Duodenal mucosa (tissue), 2 donors: ENCODE measurements at regions not wholly inside any gene's neighbourhood (a gene's known extent, or its start where the extent isn't known, plus 50 kb on each side); places are given as distances from the start of the nearest gene placed in this dataset.

Experiments
- H3K27ac ChIP-seq: one replicate; pipeline ENCODE4 v1.7.0; 2013; ENCODE audit warnings: low read depth, low read length
- H3K27me3 ChIP-seq, 2 donors: one replicate each; pipeline ENCODE4 v1.7.0; 2013; ENCODE audit warnings: low read length in 2 of 2, control low read depth in 1 of 2; ENCODE audit not compliant: insufficient read depth in 2 of 2, control insufficient read depth in 1 of 2
- H3K36me3 ChIP-seq, 2 donors: one replicate each; pipeline ENCODE4 v1.7.0; 2013; ENCODE audit warnings: low read length in 2 of 2, control low read depth in 1 of 2; ENCODE audit not compliant: insufficient read depth in 2 of 2, control insufficient read depth in 1 of 2
- H3K4me1 ChIP-seq, 2 donors: one replicate each; pipeline ENCODE4 v1.7.0; 2013; ENCODE audit warnings: low read length in 2 of 2, control low read depth in 1 of 2; ENCODE audit not compliant: insufficient read depth in 2 of 2, control insufficient read depth in 1 of 2
- H3K4me3 ChIP-seq, 2 donors: one replicate each; pipeline ENCODE4 v1.7.0; 2013; ENCODE audit warnings: low read length in 2 of 2, low read depth in 1 of 2
- H3K9ac ChIP-seq, 2 donors: one replicate each; pipeline ENCODE4 v1.7.0; 2013; ENCODE audit warnings: low read length in 2 of 2, low read depth in 1 of 2
- H3K9me3 ChIP-seq, 2 donors: one replicate each; pipeline ENCODE4 v1.7.0; 2013; ENCODE audit warnings: low read length in 2 of 2, control low read depth in 1 of 2; ENCODE audit not compliant: control insufficient read depth in 1 of 2

DNA sequence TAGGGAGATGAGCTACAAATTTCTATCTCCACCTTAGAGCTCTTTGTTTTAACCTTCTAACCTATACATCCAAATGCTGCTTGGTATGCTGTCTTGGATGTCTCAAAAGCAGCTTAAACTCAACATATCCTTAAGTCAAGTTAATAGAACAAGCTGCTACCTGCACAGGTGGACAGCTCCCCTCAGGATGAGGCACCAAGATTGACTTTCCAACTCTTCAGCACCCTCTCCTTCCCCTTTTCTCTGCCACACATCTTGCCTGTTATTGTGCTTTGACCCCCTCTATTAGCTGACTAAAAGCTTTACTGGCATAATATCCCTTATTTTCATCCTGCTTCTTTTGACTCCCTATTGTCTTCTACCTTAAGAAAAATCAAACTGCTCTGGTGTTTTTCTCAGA, 448.1 kb upstream of the MEX3C start:
- H3K27ac ChIP-seq: no peak overlapping the region
- no peaks in the 10 kb centered on the region for H3K9me3 ChIP-seq
- H3K27me3 ChIP-seq: no peaks in the 10 kb centered on the region
- no peaks in the 10 kb centered on the region for H3K36me3 ChIP-seq
- no peaks in the 10 kb centered on the region for H3K4me1 ChIP-seq
- H3K9ac ChIP-seq: no peak overlapping the region
- no peak overlapping the region for H3K4me3 ChIP-seq

- Histone ChIP-seq H3K9ac (no peak overlapping the region), H3K4me1 (no peaks in the 10 kb centered on the region), H3K27me3 (no peaks in the 10 kb centered on the region)
Measured at GRCh38 chr18:51647346-51647745, 449.9 kb upstream of the MEX3C start.

GRCh38 chr18:51647942-51648341, 450.5 kb upstream of the MEX3C start:
- Histone ChIP-seq H3K36me3 (no peaks in the 10 kb centered on the region), H3K4me3 (no peak overlapping the region), H3K27me3 (no peaks in the 10 kb centered on the region), H3K4me1 (no peaks in the 10 kb centered on the region), H3K9ac (no peak overlapping the region), H3K9me3 (no peaks in the 10 kb centered on the region), H3K27ac (no peak overlapping the region)

More at GRCh38 chr18:51647346-51647745, 449.9 kb upstream of the MEX3C start:
- no peaks in the 10 kb centered on the region for H3K9me3 ChIP-seq
- no peak overlapping the region for H3K4me3 ChIP-seq
- no peaks in the 10 kb centered on the region for H3K36me3 ChIP-seq
- H3K27ac ChIP-seq: no peak overlapping the region

DNA sequence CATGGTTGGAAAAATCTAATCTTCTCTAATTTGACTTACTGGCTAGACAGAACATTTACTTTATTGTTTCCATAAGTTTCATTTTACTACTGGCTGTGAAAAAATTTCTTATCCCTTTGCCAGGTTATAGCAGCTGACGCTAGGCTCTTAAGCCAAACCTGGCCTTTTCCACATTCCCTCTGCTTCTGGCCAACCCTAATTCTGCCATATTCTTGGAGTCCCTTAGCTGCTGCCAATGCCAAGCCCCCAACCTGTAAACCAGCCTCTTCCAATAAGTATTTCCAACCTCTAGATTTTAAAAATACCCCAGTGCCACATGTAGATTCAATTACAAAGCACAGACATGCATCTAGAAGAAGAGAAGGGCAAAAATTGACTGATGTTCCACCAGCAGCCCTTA, 452.3 kb upstream of the MEX3C start:
- no peak overlapping the region for H3K27ac ChIP-seq
- no peak overlapping the region for H3K4me3 ChIP-seq
- no peaks in the 10 kb centered on the region for H3K27me3 ChIP-seq
- no peaks in the 10 kb centered on the region for H3K9me3 ChIP-seq
- H3K9ac ChIP-seq: no peak overlapping the region
- no peaks in the 10 kb centered on the region for H3K36me3 ChIP-seq
- H3K4me1 ChIP-seq: no peaks in the 10 kb centered on the region

DNA sequence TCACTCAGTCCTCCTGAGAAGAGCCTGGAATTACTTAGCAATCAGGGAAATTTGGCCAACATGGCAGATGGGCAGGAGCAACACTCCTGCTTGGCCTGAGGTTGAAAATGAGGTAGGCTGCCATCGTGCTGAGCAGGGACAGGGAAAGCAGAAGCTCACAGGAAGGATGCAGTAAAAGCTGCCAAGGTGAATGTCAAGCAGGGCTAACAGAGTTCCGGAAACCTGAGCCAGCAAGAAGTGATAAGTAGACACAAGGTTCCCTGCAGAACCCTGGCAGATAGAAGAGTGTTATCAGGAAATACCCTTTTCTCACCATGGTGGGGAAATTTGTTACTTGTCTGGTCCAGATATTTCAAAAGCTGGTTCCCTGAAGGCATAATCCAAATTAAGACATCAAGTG, 454.3 kb upstream of the MEX3C start:
- H3K27me3 ChIP-seq: no peaks in the 10 kb centered on the region

DNA sequence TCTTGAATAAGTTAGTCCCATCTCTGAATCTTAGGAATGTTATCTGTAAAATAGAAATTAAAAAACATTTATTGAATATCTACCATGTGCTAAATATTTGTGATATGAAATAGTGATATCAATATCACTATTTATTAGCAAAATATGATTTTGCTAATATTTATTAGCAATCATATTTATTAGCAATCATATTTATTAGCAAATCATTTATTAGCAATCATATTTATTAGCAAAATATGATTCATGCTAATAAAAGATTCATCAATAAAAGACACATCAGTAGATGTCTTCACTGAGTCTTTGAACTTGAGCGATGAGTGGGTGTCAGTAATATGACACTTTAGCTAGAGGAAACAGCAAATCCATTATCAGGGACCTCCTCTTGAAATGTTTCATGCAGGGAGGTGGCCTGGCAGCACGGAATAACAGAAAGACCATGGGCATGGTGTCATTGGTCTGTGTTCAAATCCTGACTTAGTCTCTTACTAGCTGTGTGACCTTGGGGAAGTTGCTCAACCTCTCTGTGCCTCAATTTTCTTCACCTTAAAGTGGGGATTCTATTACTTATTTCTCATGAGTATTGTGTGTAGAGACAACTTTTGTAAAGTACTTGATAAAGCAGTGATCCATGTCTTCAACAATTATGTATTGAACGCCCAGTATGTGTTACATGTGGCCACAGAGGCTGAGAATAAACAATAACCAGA, 456.2 kb upstream of the MEX3C start:
- H3K9ac ChIP-seq: no peak overlapping the region
- no peaks in the 10 kb centered on the region for H3K36me3 ChIP-seq

More for the DNA sequence above, 454.3 kb upstream of the MEX3C start:
- Histone ChIP-seq H3K4me1 (no peaks in the 10 kb centered on the region), H3K4me3 (no peak overlapping the region), H3K36me3 (no peaks in the 10 kb centered on the region), H3K9me3 (no peaks in the 10 kb centered on the region), H3K9ac (no peak overlapping the region), H3K27ac (no peak overlapping the region)

DNA sequence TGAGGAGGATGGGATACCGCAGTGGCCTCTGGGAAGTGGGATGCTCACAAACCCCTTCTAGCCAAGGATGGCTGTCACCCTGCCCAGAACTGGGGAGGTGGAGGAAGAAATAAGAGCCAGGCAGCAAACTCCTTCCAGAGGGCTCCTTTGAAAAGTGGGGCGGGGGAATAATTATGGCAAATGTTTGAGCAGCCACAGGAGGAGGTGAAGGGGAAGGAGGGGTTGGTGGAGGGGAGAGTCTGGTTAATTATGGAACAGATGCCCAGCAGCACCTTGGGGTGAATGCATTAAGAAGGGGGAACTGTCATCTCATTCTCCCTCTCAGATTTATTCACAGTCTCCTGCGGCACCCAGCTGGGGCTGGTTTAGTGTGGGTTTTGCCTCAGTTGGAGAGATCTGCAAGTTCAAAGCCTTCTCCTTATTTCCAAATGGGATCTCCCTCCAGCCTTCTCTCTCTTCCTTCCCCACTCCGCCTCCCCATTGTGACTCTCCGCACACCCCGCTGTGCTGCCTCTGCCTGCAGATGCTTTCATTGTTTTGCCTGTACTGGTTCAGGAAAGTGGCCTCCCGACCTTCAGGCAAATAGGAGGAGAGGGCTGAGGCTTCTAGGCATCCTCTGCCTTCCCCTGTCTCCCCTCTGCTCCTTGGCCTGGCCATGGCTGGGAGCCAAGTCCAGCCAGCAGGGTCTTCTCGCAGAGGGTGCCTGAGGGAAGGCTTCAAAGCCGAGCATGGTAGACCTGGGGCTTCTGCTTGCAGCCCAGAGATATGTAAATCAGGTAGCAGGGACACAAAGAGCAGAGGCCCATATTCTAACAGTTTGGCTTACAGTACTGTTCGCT, 457.2 kb upstream of the MEX3C start:
- H3K27me3 ChIP-seq: peaks cover 0 to 4% of the 10 kb centered on the region in 2 donors
- no peak overlapping the region for H3K27ac ChIP-seq
- no peaks in the 10 kb centered on the region for H3K9me3 ChIP-seq

More for the DNA sequence above, 456.2 kb upstream of the MEX3C start:
- Histone ChIP-seq H3K4me1 (no peaks in the 10 kb centered on the region), H3K9me3 (no peaks in the 10 kb centered on the region), H3K27ac (no peak overlapping the region), H3K27me3 (no peaks in the 10 kb centered on the region), H3K4me3 (no peak overlapping the region)

GRCh38 chr18:51655327-51655698, 457.8 kb upstream of the MEX3C start:
- no peak overlapping the region for H3K27ac ChIP-seq

More for the DNA sequence above, 457.2 kb upstream of the MEX3C start:
- no peaks in the 10 kb centered on the region for H3K36me3 ChIP-seq
- no peak overlapping the region for H3K9ac ChIP-seq
- no peaks in the 10 kb centered on the region for H3K4me1 ChIP-seq
- H3K4me3 ChIP-seq: no peak overlapping the region

GRCh38 chr18:51656249-51656648, 458.8 kb upstream of the MEX3C start:
- H3K4me1 ChIP-seq: no peaks in the 10 kb centered on the region
- H3K27ac ChIP-seq: no peak overlapping the region
- H3K36me3 ChIP-seq: no peaks in the 10 kb centered on the region
- H3K4me3 ChIP-seq: no peak overlapping the region
- H3K9me3 ChIP-seq: no peaks in the 10 kb centered on the region
- no peak overlapping the region for H3K9ac ChIP-seq
- peaks cover 0 to 4% of the 10 kb centered on the region in 2 donors for H3K27me3 ChIP-seq

More at GRCh38 chr18:51655327-51655698, 457.8 kb upstream of the MEX3C start:
- H3K4me3 ChIP-seq: no peak overlapping the region
- H3K9ac ChIP-seq: no peak overlapping the region
- H3K4me1 ChIP-seq: no peaks in the 10 kb centered on the region
- peaks cover 0 to 4% of the 10 kb centered on the region in 2 donors for H3K27me3 ChIP-seq
- no peaks in the 10 kb centered on the region for H3K36me3 ChIP-seq
- H3K9me3 ChIP-seq: no peaks in the 10 kb centered on the region

DNA sequence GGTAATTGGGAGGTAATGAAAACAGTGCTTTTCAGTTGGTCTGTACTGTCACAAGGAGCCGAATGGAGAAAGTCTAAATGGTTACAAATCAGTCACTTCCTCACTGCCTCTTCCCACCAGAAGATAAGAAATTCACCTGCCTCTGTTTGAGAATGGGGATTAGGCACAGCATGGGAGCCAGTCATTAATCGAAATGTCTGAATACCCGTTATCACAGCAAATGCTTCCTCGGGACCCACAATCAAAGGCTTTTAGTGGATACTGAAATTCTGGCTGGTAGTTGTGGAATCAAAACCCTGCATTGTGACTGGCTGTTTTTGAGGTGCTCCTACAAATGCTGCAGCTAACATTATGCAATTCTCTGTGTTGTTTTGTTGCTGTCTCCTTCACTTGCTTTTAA, 461.0 kb upstream of the MEX3C start:
- Histone ChIP-seq H3K9me3 (no peaks in the 10 kb centered on the region), H3K4me1 (no peaks in the 10 kb centered on the region), H3K9ac (no peak overlapping the region), H3K36me3 (no peaks in the 10 kb centered on the region), H3K4me3 (no peak overlapping the region), H3K27me3 (peaks cover 0 to 4% of the 10 kb centered on the region in 2 donors), H3K27ac (no peak overlapping the region)
